ENCODE measurements at regions not wholly inside any gene's neighbourhood (a gene's known extent, or its start where the extent isn't known, plus 50 kb on each side); places are given as distances from the start of the nearest gene placed in this dataset.

DNA sequence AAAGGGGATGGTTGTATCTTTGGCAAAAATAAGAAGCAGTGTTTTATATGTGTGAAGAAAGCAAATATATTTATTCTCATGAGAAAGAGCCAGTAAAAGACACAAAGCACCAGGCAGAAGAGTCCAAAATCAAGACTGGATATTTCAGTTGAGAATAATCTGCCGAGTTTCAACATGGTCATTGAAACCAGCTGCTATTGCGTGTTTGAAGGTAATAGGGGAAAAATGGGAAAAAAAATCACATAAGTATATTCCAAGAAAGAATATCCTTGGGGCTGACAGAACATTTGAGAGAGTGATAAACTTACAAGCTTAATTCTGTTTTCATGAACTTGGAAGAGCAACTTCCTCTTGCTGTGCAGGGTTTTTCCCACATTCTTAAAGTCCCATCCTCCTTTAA lies 79.9 kb downstream of the ISOC1 start:
- no peak for DNase-seq (ENCODE audit: low read depth)
- no peaks in the 10 kb centered on the region for H3K36me3 ChIP-seq (ENCODE audit: control insufficient read depth, insufficient read depth, low read length)
- no peaks in the 10 kb centered on the region for H3K27me3 ChIP-seq (ENCODE audit: control insufficient read depth, insufficient read depth, low read length)
- no peak for TF ChIP-seq CTCF (IDR thresholded peaks at IDR 0.05; ENCODE audit: insufficient read depth, low read length, poor library complexity, severe bottlenecking)
- H3K4me3 ChIP-seq (ENCODE audit: low read depth, low read length): no peak overlapping the region

DNA sequence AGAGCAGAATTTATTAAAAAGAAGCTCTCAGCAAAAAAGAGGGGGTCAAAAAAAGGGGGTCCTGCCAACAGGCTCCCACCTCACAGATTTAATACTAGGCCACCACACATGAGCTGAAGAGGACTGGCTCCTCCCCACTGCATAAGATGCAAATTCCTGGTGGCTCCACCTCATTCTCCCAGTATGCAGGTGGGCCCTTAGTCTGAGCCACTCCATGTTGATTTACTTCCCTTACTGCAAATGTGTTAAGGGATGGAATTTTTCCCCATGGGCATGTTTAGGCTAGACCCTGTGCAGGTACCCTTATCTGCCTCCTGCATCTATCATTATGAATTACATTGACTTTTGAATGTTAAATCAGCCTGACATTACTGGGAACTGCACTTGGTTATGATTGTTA lies 82.9 kb downstream of the ISOC1 start:
- no peak for DNase-seq (ENCODE audit: low read depth)
- no peak for TF ChIP-seq CTCF (IDR thresholded peaks at IDR 0.05; ENCODE audit: insufficient read depth, low read length, poor library complexity, severe bottlenecking)
- Histone ChIP-seq H3K36me3 (ENCODE audit: control insufficient read depth, insufficient read depth, low read length) (no peaks in the 10 kb centered on the region), H3K4me3 (ENCODE audit: low read depth, low read length) (no peak overlapping the region), H3K27me3 (ENCODE audit: control insufficient read depth, insufficient read depth, low read length) (no peaks in the 10 kb centered on the region)

GRCh38 chr5:129199308-129199707 lies 104.8 kb downstream of the ISOC1 start:
- no peak overlapping the region for H3K4me3 ChIP-seq (ENCODE audit: low read depth, low read length)

DNA sequence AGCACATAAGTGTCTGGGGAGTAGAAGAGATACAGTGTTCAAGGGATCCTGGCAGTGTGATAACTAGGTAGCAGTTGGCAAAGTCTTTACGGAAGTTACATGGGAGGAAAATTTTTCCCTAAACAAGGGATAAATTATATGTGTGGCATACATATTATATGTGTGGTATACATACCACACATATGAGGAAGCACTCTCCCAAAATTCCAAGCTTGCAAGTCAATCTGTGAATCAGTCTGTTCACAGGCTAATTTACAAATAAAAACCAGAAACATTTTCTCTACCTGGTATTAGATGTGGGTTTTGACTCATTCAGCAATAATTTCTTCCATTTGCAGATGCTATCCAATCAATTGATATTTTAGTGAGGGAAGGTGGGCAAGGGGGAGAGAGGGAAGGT lies 110.0 kb downstream of the ISOC1 start:
- no peak for TF ChIP-seq CTCF (IDR thresholded peaks at IDR 0.05; ENCODE audit: insufficient read depth, low read length, poor library complexity, severe bottlenecking)
- Histone ChIP-seq H3K4me3 (ENCODE audit: low read depth, low read length) (no peak overlapping the region), H3K36me3 (ENCODE audit: control insufficient read depth, insufficient read depth, low read length) (no peaks in the 10 kb centered on the region), H3K27me3 (ENCODE audit: control insufficient read depth, insufficient read depth, low read length) (no peaks in the 10 kb centered on the region)
- DNase-seq (ENCODE audit: low read depth): no peak

More at GRCh38 chr5:129199308-129199707, 104.8 kb downstream of the ISOC1 start:
- Histone ChIP-seq H3K36me3 (ENCODE audit: control insufficient read depth, insufficient read depth, low read length) (no peaks in the 10 kb centered on the region), H3K27me3 (ENCODE audit: control insufficient read depth, insufficient read depth, low read length) (no peaks in the 10 kb centered on the region)
- no peak for TF ChIP-seq CTCF (IDR thresholded peaks at IDR 0.05; ENCODE audit: insufficient read depth, low read length, poor library complexity, severe bottlenecking)
- DNase-seq (ENCODE audit: low read depth): no peak

- no peak overlapping the region for H3K4me3 ChIP-seq (ENCODE audit: low read depth, low read length)
- no peak for DNase-seq (ENCODE audit: low read depth)
- no peak for TF ChIP-seq CTCF (IDR thresholded peaks at IDR 0.05; ENCODE audit: insufficient read depth, low read length, poor library complexity, severe bottlenecking)
Measured at GRCh38 chr5:129216001-129216400, 121.5 kb downstream of the ISOC1 start.

GRCh38 chr5:129217179-129217578 lies 122.6 kb downstream of the ISOC1 start:
- H3K27me3 ChIP-seq (ENCODE audit: control insufficient read depth, insufficient read depth, low read length): no peaks in the 10 kb centered on the region
- TF ChIP-seq CTCF (IDR thresholded peaks at IDR 0.05; ENCODE audit: insufficient read depth, low read length, poor library complexity, severe bottlenecking): no peak
- no peak for DNase-seq (ENCODE audit: low read depth)
- H3K4me3 ChIP-seq (ENCODE audit: low read depth, low read length): no peak overlapping the region
- H3K36me3 ChIP-seq (ENCODE audit: control insufficient read depth, insufficient read depth, low read length): no peaks in the 10 kb centered on the region

More at GRCh38 chr5:129216001-129216400, 121.5 kb downstream of the ISOC1 start:
- Histone ChIP-seq H3K27me3 (ENCODE audit: control insufficient read depth, insufficient read depth, low read length) (no peaks in the 10 kb centered on the region), H3K36me3 (ENCODE audit: control insufficient read depth, insufficient read depth, low read length) (no peaks in the 10 kb centered on the region)

Data from kidney epithelial cell (primary cell).